SK-N-SH treated with all-trans-retinoic acid at 6 μM for 48 hours (cell line): ENCODE measurements at regions not wholly inside any gene's neighbourhood (a gene's known extent, or its start where the extent isn't known, plus 50 kb on each side); places are given as distances from the start of the nearest gene placed in this dataset.
"Not testable (repeated sequence)": the region's sequence is repeated elsewhere in the genome, so short reads cannot be mapped to it uniquely, and the experiment has no call there.

ENCODE experiments used
- ZFP30 ChIP-seq: fragments of 450-650 bp; formaldehyde crosslinking; IDR thresholded peaks from 2 replicates; pipeline ENCODE4 v1.5.0; 2022; ENCODE audit warnings: mild to moderate bottlenecking, moderate library complexity
- ZNF70 ChIP-seq: fragments of 450-650 bp; formaldehyde crosslinking; IDR thresholded peaks from 2 replicates; pipeline ENCODE4 v1.5.0; 2020; ENCODE audit warnings: mild to moderate bottlenecking, moderate library complexity
- TF ChIP-seq, protein P1 (sequence below): fragments of 250-450 bp; sonication (Bioruptor Pico); IDR thresholded peaks from 2 replicates; pipeline ENCODE4 v1.8.0; 2020; ENCODE audit warnings: mild to moderate bottlenecking, moderate library complexity, borderline replicate concordance

DNA sequence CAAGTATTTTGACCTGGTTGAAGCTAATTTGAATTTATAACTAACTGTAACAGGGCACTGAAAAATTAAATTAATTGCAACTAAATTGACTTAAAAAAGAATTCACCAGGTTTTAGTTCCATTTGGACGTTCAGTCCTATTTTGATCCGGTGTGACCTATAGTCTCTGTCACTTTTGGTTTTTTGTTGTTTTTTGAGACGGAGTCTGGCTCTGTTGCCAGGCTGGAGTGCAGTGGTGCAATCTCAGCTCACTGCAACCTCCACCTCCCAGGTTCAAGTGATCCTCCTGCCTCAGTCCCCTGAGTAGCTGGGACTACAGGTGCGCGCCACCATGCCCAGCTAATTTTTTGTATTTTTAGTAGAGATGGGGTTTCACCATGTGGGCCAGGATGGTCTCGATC is 91.2 kb downstream of the GADD45G start:
- TF ChIP-seq, protein P1, sequence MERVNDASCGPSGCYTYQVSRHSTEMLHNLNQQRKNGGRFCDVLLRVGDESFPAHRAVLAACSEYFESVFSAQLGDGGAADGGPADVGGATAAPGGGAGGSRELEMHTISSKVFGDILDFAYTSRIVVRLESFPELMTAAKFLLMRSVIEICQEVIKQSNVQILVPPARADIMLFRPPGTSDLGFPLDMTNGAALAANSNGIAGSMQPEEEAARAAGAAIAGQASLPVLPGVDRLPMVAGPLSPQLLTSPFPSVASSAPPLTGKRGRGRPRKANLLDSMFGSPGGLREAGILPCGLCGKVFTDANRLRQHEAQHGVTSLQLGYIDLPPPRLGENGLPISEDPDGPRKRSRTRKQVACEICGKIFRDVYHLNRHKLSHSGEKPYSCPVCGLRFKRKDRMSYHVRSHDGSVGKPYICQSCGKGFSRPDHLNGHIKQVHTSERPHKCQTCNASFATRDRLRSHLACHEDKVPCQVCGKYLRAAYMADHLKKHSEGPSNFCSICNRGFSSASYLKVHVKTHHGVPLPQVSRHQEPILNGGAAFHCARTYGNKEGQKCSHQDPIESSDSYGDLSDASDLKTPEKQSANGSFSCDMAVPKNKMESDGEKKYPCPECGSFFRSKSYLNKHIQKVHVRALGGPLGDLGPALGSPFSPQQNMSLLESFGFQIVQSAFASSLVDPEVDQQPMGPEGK (CRISPR knock-in tag): not testable (repeated sequence)
- not testable (repeated sequence) for TF ChIP-seq ZNF70, ZFP30 (CRISPR knock-in tag)
